Body of pancreas (tissue), 4 donors: ENCODE measurements at regions not wholly inside any gene's neighbourhood (a gene's known extent, or its start where the extent isn't known, plus 50 kb on each side); places are given as distances from the start of the nearest gene placed in this dataset.

Experiments
- POLR2A ChIP-seq, 3 donors: fragments of 450-650 bp; IDR thresholded peaks; one replicate each; pipeline ENCODE4 v1.6.1; 2016; ENCODE audit warnings: antibody characterized with exemption in 3 of 3, mild to moderate bottlenecking in 2 of 3
- TF ChIP-seq, protein P1 (sequence below), 7 experiments: fragments of 450-650 bp in 4 of 7; fragments of 200-600 bp in 3 of 7; sonication (generic) in 3 of 7; IDR thresholded peaks; one replicate each; pipeline ENCODE4 v1.5.1; 2016 to 2019; ENCODE audit warnings: antibody characterized with exemption in 7 of 7

- no peak for TF ChIP-seq POLR2A (IDR thresholded peaks at IDR 0.05)
- TF ChIP-seq, protein P1, sequence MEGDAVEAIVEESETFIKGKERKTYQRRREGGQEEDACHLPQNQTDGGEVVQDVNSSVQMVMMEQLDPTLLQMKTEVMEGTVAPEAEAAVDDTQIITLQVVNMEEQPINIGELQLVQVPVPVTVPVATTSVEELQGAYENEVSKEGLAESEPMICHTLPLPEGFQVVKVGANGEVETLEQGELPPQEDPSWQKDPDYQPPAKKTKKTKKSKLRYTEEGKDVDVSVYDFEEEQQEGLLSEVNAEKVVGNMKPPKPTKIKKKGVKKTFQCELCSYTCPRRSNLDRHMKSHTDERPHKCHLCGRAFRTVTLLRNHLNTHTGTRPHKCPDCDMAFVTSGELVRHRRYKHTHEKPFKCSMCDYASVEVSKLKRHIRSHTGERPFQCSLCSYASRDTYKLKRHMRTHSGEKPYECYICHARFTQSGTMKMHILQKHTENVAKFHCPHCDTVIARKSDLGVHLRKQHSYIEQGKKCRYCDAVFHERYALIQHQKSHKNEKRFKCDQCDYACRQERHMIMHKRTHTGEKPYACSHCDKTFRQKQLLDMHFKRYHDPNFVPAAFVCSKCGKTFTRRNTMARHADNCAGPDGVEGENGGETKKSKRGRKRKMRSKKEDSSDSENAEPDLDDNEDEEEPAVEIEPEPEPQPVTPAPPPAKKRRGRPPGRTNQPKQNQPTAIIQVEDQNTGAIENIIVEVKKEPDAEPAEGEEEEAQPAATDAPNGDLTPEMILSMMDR (IDR thresholded peaks at IDR 0.05): no peak
Observed at GRCh38 chr10:7014721-7015120, 396.1 kb downstream of the SFMBT2 start.
